ENCODE measurements at regions not wholly inside any gene's neighbourhood (a gene's known extent, or its start where the extent isn't known, plus 50 kb on each side); places are given as distances from the start of the nearest gene placed in this dataset.
"Not testable (repeated sequence)": the region's sequence is repeated elsewhere in the genome, so short reads cannot be mapped to it uniquely, and the experiment has no call there.

DNA sequence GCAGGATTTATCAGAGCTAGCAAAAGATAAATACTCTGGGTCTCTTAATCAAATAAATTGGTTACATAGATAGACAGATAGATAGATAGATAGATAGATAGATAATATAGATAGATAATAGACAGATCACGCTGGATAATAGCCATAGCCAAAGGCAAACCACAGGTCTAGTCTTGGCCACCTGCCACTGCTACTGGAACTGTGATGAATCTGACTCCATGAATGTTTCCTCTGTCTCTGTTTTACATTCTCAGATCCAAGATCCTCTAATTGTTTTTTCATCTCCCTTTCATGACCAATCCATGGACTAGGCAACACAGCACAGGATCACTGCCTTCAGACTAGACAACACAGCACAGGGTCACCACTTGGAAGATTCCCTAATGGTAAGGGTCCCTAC lies 444.7 kb upstream of the NFIA start:
- Histone ChIP-seq H3K27me3 (ENCODE audit: control insufficient read depth, insufficient read depth, low read length) (peaks cover 2% of the 10 kb centered on the region), H3K36me3 (ENCODE audit: control insufficient read depth, insufficient read depth, low read length) (no peaks in the 10 kb centered on the region), H3K4me3 (ENCODE audit: low read length) (no peak overlapping the region), H3K4me1 (ENCODE audit: control insufficient read depth, insufficient read depth, low read length) (no peaks in the 10 kb centered on the region), H3K9me3 (ENCODE audit: control insufficient read depth, low read depth, low read length) (no peaks in the 10 kb centered on the region), H3K27ac (ENCODE audit: low read length) (no peak overlapping the region)
- no CpG with 5 or more reads among the region's 1 CpG for WGBS (ENCODE audit: insufficient coverage, low lambda C conversion rate)
- DNase-seq: no peak

DNA sequence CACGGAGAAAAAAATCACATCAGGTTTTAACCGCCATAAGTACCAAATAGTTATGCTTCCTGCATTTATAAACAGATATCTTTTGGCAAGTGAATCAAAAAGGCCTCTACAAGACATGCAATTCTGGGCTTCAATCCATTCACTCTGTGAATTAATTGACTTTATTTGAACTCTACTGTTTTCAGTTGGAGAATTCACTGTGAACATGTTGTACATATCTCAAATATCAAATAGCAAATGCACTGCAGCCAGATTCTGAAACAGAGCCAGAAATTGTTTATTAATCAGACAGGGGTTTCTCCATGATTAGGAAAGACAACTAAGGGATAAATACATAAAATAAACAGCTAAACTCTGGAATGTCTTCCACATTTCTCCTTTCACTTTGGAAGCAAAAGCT lies 445.4 kb upstream of the NFIA start:
- no peak for DNase-seq
- Histone ChIP-seq H3K36me3 (ENCODE audit: control insufficient read depth, insufficient read depth, low read length) (no peaks in the 10 kb centered on the region), H3K9me3 (ENCODE audit: control insufficient read depth, low read depth, low read length) (no peaks in the 10 kb centered on the region), H3K27me3 (ENCODE audit: control insufficient read depth, insufficient read depth, low read length) (peaks cover 2% of the 10 kb centered on the region), H3K4me3 (ENCODE audit: low read length) (no peak overlapping the region), H3K4me1 (ENCODE audit: control insufficient read depth, insufficient read depth, low read length) (no peaks in the 10 kb centered on the region), H3K27ac (ENCODE audit: low read length) (no peak overlapping the region)
- WGBS (ENCODE audit: insufficient coverage, low lambda C conversion rate): 43% methylated on average over 2 of the region's 2 CpGs

DNA sequence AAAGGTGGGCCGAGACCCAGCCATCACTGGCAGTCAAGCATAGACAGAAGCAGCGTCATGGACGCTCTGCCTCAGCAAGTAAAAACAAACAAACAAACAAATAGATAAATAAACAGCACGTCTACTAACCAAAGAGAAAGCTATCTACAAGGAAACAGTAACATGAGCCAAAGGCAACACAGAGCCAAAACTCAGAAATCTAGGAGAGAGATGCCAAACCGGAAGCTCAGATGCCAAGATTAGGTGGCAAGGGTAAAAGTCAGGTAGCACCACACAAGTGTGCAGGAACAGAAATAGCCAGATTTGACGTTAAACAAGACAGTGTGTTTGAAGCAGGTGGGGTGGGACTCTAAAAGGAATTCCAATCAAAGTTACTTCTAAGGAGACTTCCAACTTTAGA lies 448.3 kb upstream of the NFIA start:
- WGBS (ENCODE audit: insufficient coverage, low lambda C conversion rate): 71% methylated on average over 1 of the region's 6 CpGs
- H3K9me3 ChIP-seq (ENCODE audit: control insufficient read depth, low read depth, low read length): no peaks in the 10 kb centered on the region
- H3K36me3 ChIP-seq (ENCODE audit: control insufficient read depth, insufficient read depth, low read length): no peaks in the 10 kb centered on the region
- H3K4me3 ChIP-seq (ENCODE audit: low read length): no peak overlapping the region
- no peak overlapping the region for H3K27ac ChIP-seq (ENCODE audit: low read length)
- no peak for DNase-seq
- peaks cover 6% of the 10 kb centered on the region for H3K27me3 ChIP-seq (ENCODE audit: control insufficient read depth, insufficient read depth, low read length)
- H3K4me1 ChIP-seq (ENCODE audit: control insufficient read depth, insufficient read depth, low read length): no peaks in the 10 kb centered on the region

DNA sequence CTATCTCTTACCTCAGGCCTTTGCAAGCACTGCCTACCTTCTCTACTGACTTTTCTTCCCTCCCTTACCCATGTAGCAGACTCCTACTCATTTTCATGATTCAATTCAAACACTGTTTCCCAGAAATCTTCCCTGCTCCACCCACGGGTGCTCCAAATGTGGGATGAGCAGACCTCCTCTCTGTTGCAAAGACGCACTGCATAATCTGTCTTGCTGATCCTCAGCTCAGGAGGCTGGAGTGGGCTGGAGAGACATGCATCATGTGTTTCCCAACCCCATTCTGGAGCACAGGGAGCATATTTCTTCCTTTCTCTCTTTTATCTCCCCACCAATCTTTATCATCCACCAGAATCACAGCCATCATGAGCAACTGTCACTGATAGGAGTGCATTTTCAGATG lies 459.9 kb upstream of the NFIA start:
- Histone ChIP-seq H3K4me1 (ENCODE audit: control insufficient read depth, insufficient read depth, low read length) (no peaks in the 10 kb centered on the region), H3K36me3 (ENCODE audit: control insufficient read depth, insufficient read depth, low read length) (no peaks in the 10 kb centered on the region), H3K27me3 (ENCODE audit: control insufficient read depth, insufficient read depth, low read length) (no peaks in the 10 kb centered on the region), H3K4me3 (ENCODE audit: low read length) (no peak overlapping the region), H3K9me3 (ENCODE audit: control insufficient read depth, low read depth, low read length) (no peaks in the 10 kb centered on the region), H3K27ac (ENCODE audit: low read length) (no peak overlapping the region)
- no peak for DNase-seq
- no CpG with 5 or more reads among the region's 2 CpGs for WGBS (ENCODE audit: insufficient coverage, low lambda C conversion rate)

DNA sequence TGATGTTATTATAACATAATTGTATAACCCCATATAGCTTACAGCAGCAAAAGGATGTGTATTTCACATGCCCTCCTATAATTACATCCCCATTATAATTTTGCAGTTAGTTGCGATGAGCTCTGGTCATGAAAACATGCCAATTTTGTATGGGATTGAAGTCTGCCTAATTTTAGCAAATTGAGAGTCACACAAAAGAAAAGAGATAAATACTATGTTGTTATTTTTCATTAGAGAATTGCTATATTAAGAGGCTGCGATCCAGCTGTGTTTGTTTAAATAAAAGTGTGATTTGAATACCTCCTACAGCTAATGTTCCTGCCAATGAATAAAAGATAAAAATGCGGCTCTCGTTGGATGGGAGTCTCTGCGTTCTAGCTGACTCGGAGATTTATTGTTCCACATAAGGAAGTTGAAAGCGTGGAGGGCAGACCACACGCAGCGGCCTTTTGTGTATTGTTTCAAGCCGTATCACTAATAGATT lies 461.0 kb upstream of the NFIA start:
- no peak overlapping the region for H3K27ac ChIP-seq (ENCODE audit: low read length)
- no peaks in the 10 kb centered on the region for H3K36me3 ChIP-seq (ENCODE audit: control insufficient read depth, insufficient read depth, low read length)
- no peaks in the 10 kb centered on the region for H3K27me3 ChIP-seq (ENCODE audit: control insufficient read depth, insufficient read depth, low read length)
- no peak overlapping the region for H3K4me3 ChIP-seq (ENCODE audit: low read length)
- DNase-seq: no peak
- 77% methylated on average over 4 of the region's 10 CpGs for WGBS (ENCODE audit: insufficient coverage, low lambda C conversion rate)
- H3K4me1 ChIP-seq (ENCODE audit: control insufficient read depth, insufficient read depth, low read length): no peaks in the 10 kb centered on the region
- no peaks in the 10 kb centered on the region for H3K9me3 ChIP-seq (ENCODE audit: control insufficient read depth, low read depth, low read length)

DNA sequence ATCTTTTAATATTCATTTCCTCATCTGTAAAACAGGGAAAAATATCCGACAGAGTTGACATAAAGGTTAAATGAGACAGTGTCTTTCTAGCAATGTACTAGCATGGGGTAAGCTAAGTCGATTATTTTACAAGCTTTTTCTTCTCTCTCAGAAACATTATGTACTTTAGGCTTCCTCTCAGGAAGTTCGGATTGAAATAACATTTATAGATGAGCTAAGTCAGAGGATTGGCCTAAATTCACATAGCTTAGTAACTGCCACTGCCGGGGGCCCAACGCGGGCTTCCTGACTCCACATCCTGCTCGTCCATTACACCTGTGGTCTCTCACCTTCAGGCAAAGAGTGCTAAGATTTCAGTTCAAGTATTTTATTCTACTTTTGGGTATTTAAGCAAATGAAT lies 462.3 kb upstream of the NFIA start:
- no peak overlapping the region for H3K4me3 ChIP-seq (ENCODE audit: low read length)
- no peak overlapping the region for H3K27ac ChIP-seq (ENCODE audit: low read length)
- no peaks in the 10 kb centered on the region for H3K9me3 ChIP-seq (ENCODE audit: control insufficient read depth, low read depth, low read length)
- no peaks in the 10 kb centered on the region for H3K4me1 ChIP-seq (ENCODE audit: control insufficient read depth, insufficient read depth, low read length)
- WGBS (ENCODE audit: insufficient coverage, low lambda C conversion rate): 80% methylated on average over 1 of the region's 7 CpGs
- no peak for DNase-seq
- H3K36me3 ChIP-seq (ENCODE audit: control insufficient read depth, insufficient read depth, low read length): no peaks in the 10 kb centered on the region
- no peaks in the 10 kb centered on the region for H3K27me3 ChIP-seq (ENCODE audit: control insufficient read depth, insufficient read depth, low read length)

DNA sequence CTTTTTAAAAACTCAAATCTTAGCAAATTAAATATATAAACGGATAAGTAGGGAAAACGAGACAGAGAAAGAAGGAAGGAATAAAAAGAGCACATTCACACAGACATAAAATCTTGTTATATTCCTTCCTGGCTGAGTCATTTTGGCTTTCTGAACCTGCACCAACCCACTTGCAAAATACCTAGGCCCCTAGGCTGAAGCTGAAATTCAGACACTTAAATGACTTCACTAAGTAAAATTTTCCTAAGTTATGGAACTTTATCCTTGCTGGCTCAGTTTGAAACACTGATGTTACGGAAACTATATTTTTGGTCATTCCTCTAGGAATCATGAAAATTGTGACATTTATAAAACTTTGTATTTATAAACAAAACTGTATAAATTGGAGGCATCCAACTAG lies 462.8 kb upstream of the NFIA start:
- no peaks in the 10 kb centered on the region for H3K4me1 ChIP-seq (ENCODE audit: control insufficient read depth, insufficient read depth, low read length)
- H3K36me3 ChIP-seq (ENCODE audit: control insufficient read depth, insufficient read depth, low read length): no peaks in the 10 kb centered on the region
- no peak overlapping the region for H3K4me3 ChIP-seq (ENCODE audit: low read length)
- WGBS (ENCODE audit: insufficient coverage, low lambda C conversion rate): 100% methylated on average over 3 of the region's 3 CpGs
- H3K9me3 ChIP-seq (ENCODE audit: control insufficient read depth, low read depth, low read length): no peaks in the 10 kb centered on the region
- no peaks in the 10 kb centered on the region for H3K27me3 ChIP-seq (ENCODE audit: control insufficient read depth, insufficient read depth, low read length)
- no peak overlapping the region for H3K27ac ChIP-seq (ENCODE audit: low read length)
- DNase-seq: no peak

DNA sequence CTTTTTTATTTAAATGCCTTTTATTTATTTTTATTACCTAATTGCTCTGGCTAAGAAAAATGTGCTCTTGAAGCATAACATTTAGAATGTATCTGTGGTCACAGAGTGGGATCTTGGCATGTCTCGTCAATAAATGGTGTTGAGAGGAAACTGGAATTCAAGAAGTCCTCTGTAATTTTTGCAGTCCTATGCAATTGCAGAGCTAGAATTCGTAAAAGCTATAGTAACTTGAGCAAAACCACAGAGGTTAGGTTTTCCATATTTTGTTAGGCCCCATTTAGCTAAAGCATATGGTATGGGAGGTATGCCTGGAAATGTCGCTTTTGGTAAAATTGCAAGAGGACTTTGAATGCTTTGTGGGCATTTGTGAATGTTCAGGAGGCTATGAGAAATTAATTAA lies 466.7 kb upstream of the NFIA start:
- no peak overlapping the region for H3K27ac ChIP-seq (ENCODE audit: low read length)
- no peaks in the 10 kb centered on the region for H3K27me3 ChIP-seq (ENCODE audit: control insufficient read depth, insufficient read depth, low read length)
- WGBS (ENCODE audit: insufficient coverage, low lambda C conversion rate): no CpG with 5 or more reads among the region's 3 CpGs
- H3K36me3 ChIP-seq (ENCODE audit: control insufficient read depth, insufficient read depth, low read length): no peaks in the 10 kb centered on the region
- DNase-seq: no peak
- no peaks in the 10 kb centered on the region for H3K4me1 ChIP-seq (ENCODE audit: control insufficient read depth, insufficient read depth, low read length)
- H3K4me3 ChIP-seq (ENCODE audit: low read length): no peak overlapping the region
- H3K9me3 ChIP-seq (ENCODE audit: control insufficient read depth, low read depth, low read length): no peaks in the 10 kb centered on the region

DNA sequence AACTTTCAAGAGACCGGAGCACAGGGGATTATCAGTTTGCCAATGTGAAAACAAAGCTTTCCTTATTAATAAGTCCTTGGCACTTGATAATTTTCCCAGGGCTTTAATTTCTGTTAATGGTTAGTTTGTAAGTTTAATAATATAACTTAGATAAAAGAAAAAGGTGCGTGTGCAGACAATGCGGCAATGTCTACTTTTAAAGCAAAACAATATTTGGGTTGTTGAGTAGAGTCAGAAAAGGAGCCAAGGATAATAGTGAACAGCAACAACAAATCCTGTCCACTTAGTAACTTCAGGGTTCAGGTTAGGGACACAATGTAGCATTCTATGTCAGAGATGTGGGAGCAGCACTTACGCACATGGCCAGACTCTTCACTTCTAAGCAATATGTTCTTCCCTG lies 469.6 kb upstream of the NFIA start:
- H3K27ac ChIP-seq (ENCODE audit: low read length): no peak overlapping the region
- WGBS (ENCODE audit: insufficient coverage, low lambda C conversion rate): 83% methylated on average over 2 of the region's 4 CpGs

DNA sequence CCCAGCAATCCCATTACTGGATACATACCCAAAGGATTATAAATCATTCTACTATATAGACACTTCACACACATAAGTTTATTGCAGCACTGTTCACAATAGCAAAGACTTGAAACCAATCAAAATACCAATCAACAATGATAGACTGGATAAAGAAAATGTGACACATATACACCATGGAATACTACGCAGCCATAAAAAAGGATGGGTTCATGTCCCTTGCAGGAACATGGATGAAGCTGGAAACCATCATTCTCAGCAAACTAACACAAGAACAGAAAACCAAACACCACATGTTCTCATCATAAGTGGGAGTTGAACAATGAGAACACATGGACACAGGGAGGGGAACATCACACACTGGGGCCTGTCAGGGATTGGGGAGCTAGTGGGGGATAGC lies 475.4 kb upstream of the NFIA start:
- WGBS (ENCODE audit: insufficient coverage, low lambda C conversion rate): no CpG with 5 or more reads among the region's 1 CpG
- H3K27ac ChIP-seq (ENCODE audit: low read length); DNase-seq; H3K4me3 ChIP-seq (ENCODE audit: low read length); H3K4me1 ChIP-seq (ENCODE audit: control insufficient read depth, insufficient read depth, low read length); H3K9me3 ChIP-seq (ENCODE audit: control insufficient read depth, low read depth, low read length); H3K36me3 ChIP-seq (ENCODE audit: control insufficient read depth, insufficient read depth, low read length); H3K27me3 ChIP-seq (ENCODE audit: control insufficient read depth, insufficient read depth, low read length): not testable (repeated sequence)

More for the DNA sequence above, 469.6 kb upstream of the NFIA start:
- Histone ChIP-seq H3K4me3 (ENCODE audit: low read length) (no peak overlapping the region), H3K9me3 (ENCODE audit: control insufficient read depth, low read depth, low read length) (no peaks in the 10 kb centered on the region), H3K4me1 (ENCODE audit: control insufficient read depth, insufficient read depth, low read length) (no peaks in the 10 kb centered on the region), H3K27me3 (ENCODE audit: control insufficient read depth, insufficient read depth, low read length) (no peaks in the 10 kb centered on the region), H3K36me3 (ENCODE audit: control insufficient read depth, insufficient read depth, low read length) (no peaks in the 10 kb centered on the region)
- no peak for DNase-seq

DNA sequence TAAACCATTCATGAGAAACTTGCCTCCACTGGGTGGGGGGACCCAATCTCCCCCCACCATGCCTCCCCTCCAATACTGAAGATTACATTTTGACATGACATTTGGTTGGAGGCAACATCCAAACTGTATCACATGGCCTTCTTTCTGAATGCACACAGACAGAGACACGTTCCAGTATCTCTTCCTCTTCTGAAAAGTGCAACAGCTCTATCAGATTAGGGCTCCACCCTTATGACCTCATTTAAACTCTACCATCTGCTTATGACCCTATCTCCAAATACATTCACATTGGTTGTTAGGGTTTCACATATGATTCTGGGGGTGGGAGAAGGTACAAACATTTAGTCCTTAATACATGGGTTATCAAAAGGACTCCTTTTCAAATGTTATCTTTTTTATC lies 481.8 kb upstream of the NFIA start:
- Histone ChIP-seq H3K27me3 (ENCODE audit: control insufficient read depth, insufficient read depth, low read length) (no peaks in the 10 kb centered on the region), H3K36me3 (ENCODE audit: control insufficient read depth, insufficient read depth, low read length) (no peaks in the 10 kb centered on the region), H3K4me1 (ENCODE audit: control insufficient read depth, insufficient read depth, low read length) (no peaks in the 10 kb centered on the region), H3K9me3 (ENCODE audit: control insufficient read depth, low read depth, low read length) (no peaks in the 10 kb centered on the region), H3K4me3 (ENCODE audit: low read length) (no peak overlapping the region), H3K27ac (ENCODE audit: low read length) (no peak overlapping the region)
- DNase-seq: no peak
- WGBS (ENCODE audit: insufficient coverage, low lambda C conversion rate): no CpG with 5 or more reads among the region's 1 CpG

Data from large intestine (tissue), 3 donors.